IPS DF 6.9 (cell line): ENCODE measurements at regions not wholly inside any gene's neighbourhood (a gene's known extent, or its start where the extent isn't known, plus 50 kb on each side); places are given as distances from the start of the nearest gene placed in this dataset.
"Not testable (repeated sequence)": the region's sequence is repeated elsewhere in the genome, so short reads cannot be mapped to it uniquely, and the experiment has no call there.

ENCODE experiments used
- DNase-seq: peaks from one replicate; pipeline ENCODE4 v3.0.0-alpha.2; 2013; ENCODE audit warnings: low read depth, low spot score
- H3K27ac ChIP-seq: one replicate; pipeline ENCODE4 v1.5.1; 2013; ENCODE audit warnings: low read length, control low read depth
- H3K27me3 ChIP-seq: 2 replicates; pipeline ENCODE4 v1.6.1; 2013; ENCODE audit warnings: mild to moderate bottlenecking, low read length; ENCODE audit not compliant: control insufficient read depth, insufficient read depth
- H3K36me3 ChIP-seq: 2 replicates; pipeline ENCODE4 v1.6.1; 2013; ENCODE audit warnings: low read length; ENCODE audit not compliant: control insufficient read depth, insufficient read depth
- H3K4me1 ChIP-seq: 2 replicates; pipeline ENCODE4 v1.6.1; 2013; ENCODE audit warnings: low read length; ENCODE audit not compliant: control insufficient read depth, insufficient read depth
- H3K4me3 ChIP-seq: 2 replicates; pipeline ENCODE4 v1.5.1; 2013; ENCODE audit warnings: mild to moderate bottlenecking, low read length
- H3K9me3 ChIP-seq: 2 replicates; pipeline ENCODE4 v1.6.1; 2013; ENCODE audit warnings: low read length, inconsistent platforms; ENCODE audit not compliant: control insufficient read depth, insufficient read depth
- WGBS: extraction: QIAGEN DNeasy Blood & Tissue Kit; methylation state at CpG from one replicate; pipeline ENCODE4 v1.1.7; 2013; ENCODE audit warnings: mixed read lengths, missing lambda C conversion rate; ENCODE audit not compliant: insufficient read length, insufficient coverage; 5-methylcytosine and 5-hydroxymethylcytosine counted together

- DNase-seq = no peak
- whole genome bisulfite sequencing = no CpG with 5 or more reads among the region's 3 CpGs
Measured at GRCh38 chr3:110869736-110870135, 201.9 kb upstream of the NECTIN3 start.

DNA sequence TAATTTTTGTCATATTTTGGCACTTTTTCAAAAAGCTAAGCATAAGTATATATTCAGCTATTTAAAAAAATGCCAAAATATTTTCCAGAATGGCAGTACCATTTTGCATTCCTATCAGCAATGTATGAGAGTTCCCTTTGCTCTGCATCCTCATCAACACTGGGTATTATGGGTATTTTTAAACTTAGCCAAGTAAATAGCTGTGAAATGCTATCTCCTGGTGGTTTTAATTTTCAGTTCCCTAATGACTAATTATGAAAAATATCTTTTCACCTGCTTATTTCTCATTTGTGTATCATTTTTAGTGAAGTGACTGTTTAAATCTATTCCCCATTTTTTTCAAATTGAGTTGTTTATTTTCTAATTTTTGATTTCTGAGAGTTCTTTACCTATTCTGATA is 199.7 kb upstream of the NECTIN3 start:
- no peak overlapping the region for H3K4me3 ChIP-seq
- no peaks in the 10 kb centered on the region for H3K9me3 ChIP-seq
- H3K36me3 ChIP-seq = no peaks in the 10 kb centered on the region
- DNase-seq = no peak
- no peak overlapping the region for H3K27ac ChIP-seq
- H3K27me3 ChIP-seq = no peaks in the 10 kb centered on the region
- no peaks in the 10 kb centered on the region for H3K4me1 ChIP-seq

More at GRCh38 chr3:110869736-110870135, 201.9 kb upstream of the NECTIN3 start:
- no peak overlapping the region for H3K4me3 ChIP-seq
- H3K36me3 ChIP-seq = no peaks in the 10 kb centered on the region
- no peak overlapping the region for H3K27ac ChIP-seq
- no peaks in the 10 kb centered on the region for H3K9me3 ChIP-seq
- no peaks in the 10 kb centered on the region for H3K27me3 ChIP-seq
- no peaks in the 10 kb centered on the region for H3K4me1 ChIP-seq

DNA sequence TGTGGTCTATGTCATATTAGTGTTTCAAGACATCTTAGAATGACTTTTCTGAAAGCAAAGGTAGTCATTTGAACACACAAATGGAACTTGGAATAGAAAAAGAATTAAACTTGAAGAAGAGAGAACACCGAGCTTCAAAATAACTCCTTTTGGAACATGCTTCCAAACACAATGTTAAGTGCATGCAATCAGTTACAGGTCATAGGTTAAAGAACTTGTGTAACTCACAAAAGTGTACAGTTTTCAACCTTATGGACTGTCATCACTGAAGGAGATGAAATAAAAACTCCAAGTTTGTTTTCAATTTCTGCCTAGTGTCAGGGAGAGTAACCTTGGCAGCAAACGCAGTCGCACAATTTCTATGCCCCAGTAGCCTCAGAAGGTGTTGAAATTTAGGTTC is 192.9 kb upstream of the NECTIN3 start:
- no peaks in the 10 kb centered on the region for H3K27me3 ChIP-seq
- H3K4me1 ChIP-seq = no peaks in the 10 kb centered on the region
- H3K36me3 ChIP-seq = no peaks in the 10 kb centered on the region
- H3K9me3 ChIP-seq = no peaks in the 10 kb centered on the region
- H3K4me3 ChIP-seq = no peak overlapping the region
- WGBS = no CpG with 5 or more reads among the region's 3 CpGs
- no peak for DNase-seq
- no peak overlapping the region for H3K27ac ChIP-seq

DNA sequence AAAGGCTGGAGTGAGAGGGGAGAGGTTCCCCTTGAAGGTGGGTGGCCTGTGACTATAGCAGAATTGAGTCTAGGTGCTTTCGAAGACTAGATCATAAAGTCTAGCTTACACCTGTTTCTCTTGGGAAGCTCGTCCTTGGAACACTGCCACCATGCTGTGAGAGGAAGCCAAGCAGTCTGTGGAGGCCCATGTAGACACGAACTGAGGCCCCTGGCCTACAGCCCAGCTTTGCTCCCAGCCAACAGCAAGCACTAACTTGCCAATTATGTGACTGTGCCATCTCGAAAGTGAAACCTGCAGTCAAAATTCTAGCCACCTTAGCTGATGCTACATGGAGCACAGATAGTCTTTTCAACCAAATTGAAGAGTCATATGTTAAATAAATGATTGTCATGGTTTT is 190.5 kb upstream of the NECTIN3 start:
- no peaks in the 10 kb centered on the region for H3K9me3 ChIP-seq
- H3K27me3 ChIP-seq = no peaks in the 10 kb centered on the region
- DNase-seq = peak; percentile 25
- H3K36me3 ChIP-seq = no peaks in the 10 kb centered on the region
- H3K4me1 ChIP-seq = no peaks in the 10 kb centered on the region
- H3K27ac ChIP-seq = no peak overlapping the region
- no CpG with 5 or more reads among the region's 4 CpGs for WGBS
- no peak overlapping the region for H3K4me3 ChIP-seq

GRCh38 chr3:110886222-110886893 is 185.3 kb upstream of the NECTIN3 start:
- Histone ChIP-seq H3K36me3 (no peaks in the 10 kb centered on the region), H3K4me1 (no peaks in the 10 kb centered on the region)

GRCh38 chr3:110887176-110887575 is 184.4 kb upstream of the NECTIN3 start:
- H3K27me3 ChIP-seq = no peaks in the 10 kb centered on the region
- H3K36me3 ChIP-seq = no peaks in the 10 kb centered on the region
- H3K9me3 ChIP-seq = no peaks in the 10 kb centered on the region
- no peak for DNase-seq
- no peaks in the 10 kb centered on the region for H3K4me1 ChIP-seq
- no peak overlapping the region for H3K4me3 ChIP-seq
- WGBS = no CpG with 5 or more reads among the region's 1 CpG
- no peak overlapping the region for H3K27ac ChIP-seq

More at GRCh38 chr3:110886222-110886893, 185.3 kb upstream of the NECTIN3 start:
- no peak for DNase-seq
- H3K27me3 ChIP-seq = no peaks in the 10 kb centered on the region
- H3K4me3 ChIP-seq = no peak overlapping the region
- no CpG with 5 or more reads among the region's 10 CpGs for WGBS
- no peak overlapping the region for H3K27ac ChIP-seq
- H3K9me3 ChIP-seq = no peaks in the 10 kb centered on the region

GRCh38 chr3:110888625-110889375 is 182.8 kb upstream of the NECTIN3 start:
- H3K4me1 ChIP-seq, DNase-seq, H3K9me3 ChIP-seq, H3K27me3 ChIP-seq, H3K27ac ChIP-seq, H3K36me3 ChIP-seq: not testable (repeated sequence)
- H3K4me3 ChIP-seq = peak overlapping the region; percentile 17; the same call in 1 of the 2 replicates
- WGBS = no CpG with 5 or more reads among the region's 33 CpGs

- WGBS = no CpG with 5 or more reads among the region's 3 CpGs
- H3K27ac ChIP-seq, DNase-seq, H3K27me3 ChIP-seq, H3K4me1 ChIP-seq, H3K36me3 ChIP-seq, H3K9me3 ChIP-seq, H3K4me3 ChIP-seq: not testable (repeated sequence)
Measured at GRCh38 chr3:110889376-110889699, 182.3 kb upstream of the NECTIN3 start.

- DNase-seq = no peak
- no CpG with 5 or more reads among the region's 2 CpGs for WGBS
- Histone ChIP-seq H3K27me3 (no peaks in the 10 kb centered on the region), H3K4me1 (no peaks in the 10 kb centered on the region), H3K4me3 (no peak overlapping the region), H3K27ac (no peak overlapping the region), H3K9me3 (no peaks in the 10 kb centered on the region), H3K36me3 (no peaks in the 10 kb centered on the region)
Measured at GRCh38 chr3:110894574-110894973, 177.0 kb upstream of the NECTIN3 start.

GRCh38 chr3:110895054-110895453 is 176.6 kb upstream of the NECTIN3 start:
- Histone ChIP-seq H3K27me3 (no peaks in the 10 kb centered on the region), H3K27ac (no peak overlapping the region), H3K9me3 (no peaks in the 10 kb centered on the region), H3K36me3 (no peaks in the 10 kb centered on the region), H3K4me3 (no peak overlapping the region), H3K4me1 (no peaks in the 10 kb centered on the region)
- no peak for DNase-seq
- no CpG with 5 or more reads among the region's 1 CpG for WGBS

- DNase-seq = no peak
- H3K27me3 ChIP-seq = no peaks in the 10 kb centered on the region
- no CpG with 5 or more reads among the region's 2 CpGs for WGBS
- H3K27ac ChIP-seq = no peak overlapping the region
- H3K36me3 ChIP-seq = no peaks in the 10 kb centered on the region
- no peaks in the 10 kb centered on the region for H3K4me1 ChIP-seq
- no peak overlapping the region for H3K4me3 ChIP-seq
- no peaks in the 10 kb centered on the region for H3K9me3 ChIP-seq
Measured at GRCh38 chr3:110897046-110897445, 174.6 kb upstream of the NECTIN3 start.
